SKM-1 (cell line): ENCODE measurements at regions not wholly inside any gene's neighbourhood (a gene's known extent, or its start where the extent isn't known, plus 50 kb on each side); places are given as distances from the start of the nearest gene placed in this dataset.
A peak's percentile ranks its signal among the peaks of the same experiment; 100 is the strongest.

Experiments used
- DNase-seq: peaks from one replicate; lab custom pipeline; 2025; ENCODE audit not compliant: unreplicated experiment; lab: John Stamatoyannopoulos, UW

DNA sequence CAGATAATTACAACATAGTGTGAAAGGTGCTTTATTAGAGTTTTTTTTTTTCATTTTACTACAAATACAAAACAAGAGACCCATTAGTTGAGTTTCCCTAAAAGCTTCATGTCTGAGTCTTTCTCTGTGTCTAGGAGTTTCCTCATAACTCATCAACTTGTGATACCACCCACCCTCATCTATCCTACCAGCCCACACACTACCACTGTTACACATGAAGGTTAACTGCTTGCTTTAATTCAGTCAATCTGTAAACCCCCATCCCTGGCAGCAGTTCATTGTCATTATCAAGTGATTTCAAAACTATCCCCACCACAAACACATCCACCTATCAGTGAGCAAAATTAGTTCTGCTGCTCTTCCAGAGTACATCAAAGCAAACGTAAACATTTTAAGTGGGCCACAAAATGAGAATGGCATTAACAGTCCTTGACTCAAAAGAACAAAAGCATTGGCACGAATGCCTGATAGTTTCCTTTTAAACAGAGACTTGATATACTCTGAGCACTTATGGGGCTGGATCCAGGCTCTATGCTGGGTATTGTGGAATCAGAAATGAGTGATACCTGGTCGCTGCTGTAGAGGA is 331.6 kb upstream of the FAM241A start:
- no peak for DNase-seq

DNA sequence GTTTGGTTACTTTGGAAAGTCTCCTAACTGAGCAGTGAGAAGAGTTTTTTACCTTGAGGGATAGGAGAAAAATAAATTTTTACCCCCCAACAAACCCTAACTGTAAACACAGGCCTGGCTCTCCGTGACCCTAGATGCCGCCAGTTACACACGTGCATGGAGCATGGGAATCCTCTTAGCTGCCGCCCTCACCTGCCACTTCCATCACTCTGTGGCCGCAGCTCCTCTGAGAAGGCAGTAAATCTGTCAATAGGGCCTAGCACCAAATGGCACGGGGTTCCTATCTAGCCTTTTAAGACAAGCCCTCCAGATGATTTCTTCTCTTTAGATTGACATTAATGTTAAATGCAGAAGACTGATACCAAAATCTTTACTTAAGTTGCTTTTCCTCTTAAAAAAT is 330.3 kb upstream of the FAM241A start:
- DNase-seq = no peak

DNA sequence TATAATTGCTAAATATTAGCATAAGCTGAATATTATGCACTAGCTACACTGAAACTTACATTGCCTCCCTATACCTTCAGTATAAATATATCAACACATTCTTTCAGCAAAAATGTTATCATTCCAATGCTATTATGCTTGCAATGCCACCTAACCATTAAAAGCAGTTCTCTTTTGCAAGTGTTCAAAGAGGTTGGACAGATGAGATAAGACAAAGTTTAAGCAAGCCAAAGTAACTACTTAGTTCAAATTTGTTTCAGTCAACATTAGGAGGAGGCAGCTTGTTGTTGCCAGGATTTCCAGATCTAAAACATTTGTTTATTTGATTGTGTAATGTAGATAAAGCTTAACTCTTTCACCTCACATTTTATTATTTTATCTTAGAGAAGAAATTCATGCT is 323.9 kb upstream of the FAM241A start:
- DNase-seq = no peak

DNA sequence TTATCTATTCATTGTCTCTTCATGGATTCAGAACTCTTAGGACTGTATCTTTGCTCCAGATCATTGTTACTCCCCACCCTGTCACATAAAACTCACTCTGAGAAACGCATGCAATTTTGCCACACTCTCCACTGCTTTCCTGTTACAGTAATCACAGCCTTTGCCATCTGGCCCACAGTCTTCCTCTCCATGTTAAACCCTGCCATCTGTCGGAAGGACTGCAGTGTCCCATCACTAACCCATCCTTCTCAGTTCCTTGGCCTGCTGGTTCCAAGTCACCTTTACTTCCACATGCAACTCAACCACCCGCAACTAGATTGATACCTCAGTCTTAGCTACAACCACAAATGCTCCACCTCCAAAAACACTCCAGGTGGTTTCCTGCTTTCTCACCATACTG is 308.7 kb upstream of the FAM241A start:
- no peak for DNase-seq

DNA sequence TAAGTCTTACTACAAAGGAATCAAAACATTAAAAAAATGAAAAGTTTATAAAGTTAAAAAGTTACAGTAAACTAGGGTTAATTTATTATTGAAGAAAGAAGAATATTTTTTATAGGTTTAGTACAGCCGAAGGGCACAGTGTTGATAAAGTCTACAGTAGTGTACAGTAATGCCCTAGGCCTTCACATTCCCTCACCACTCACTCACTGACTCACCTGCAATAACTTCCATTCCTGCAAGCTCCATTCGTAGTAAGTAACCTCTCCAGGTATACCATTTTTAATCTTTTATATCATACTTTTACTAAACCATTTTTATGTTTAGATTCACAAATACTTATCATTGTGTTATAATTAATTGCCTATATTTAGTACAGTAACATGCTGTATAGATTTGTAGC is 307.5 kb upstream of the FAM241A start:
- DNase-seq = no peak

DNA sequence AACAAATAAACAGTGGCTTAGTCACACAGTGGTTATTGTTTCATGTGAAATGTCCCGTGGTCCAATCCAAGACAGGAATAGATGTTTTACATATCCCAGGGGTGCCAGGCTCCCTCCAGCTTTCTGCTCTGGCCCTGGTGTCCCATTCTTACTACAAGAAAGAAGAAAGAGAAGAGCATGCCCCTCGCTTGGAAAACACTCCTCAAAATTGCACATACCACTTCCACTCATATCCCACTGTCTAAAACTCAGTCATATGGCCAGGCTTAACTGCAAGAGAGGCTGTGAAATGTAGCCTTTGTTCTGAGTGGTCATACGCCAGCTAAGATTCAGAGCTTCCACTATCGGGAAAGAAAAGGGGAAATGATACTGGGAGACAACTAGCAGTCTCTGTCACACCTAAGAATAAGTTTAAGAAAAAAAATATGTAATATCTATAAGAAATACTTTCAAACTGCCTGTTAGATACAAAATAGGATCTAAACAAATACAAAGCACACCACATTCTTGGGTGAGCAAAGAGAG is 306.8 kb upstream of the FAM241A start:
- DNase-seq = no peak

DNA sequence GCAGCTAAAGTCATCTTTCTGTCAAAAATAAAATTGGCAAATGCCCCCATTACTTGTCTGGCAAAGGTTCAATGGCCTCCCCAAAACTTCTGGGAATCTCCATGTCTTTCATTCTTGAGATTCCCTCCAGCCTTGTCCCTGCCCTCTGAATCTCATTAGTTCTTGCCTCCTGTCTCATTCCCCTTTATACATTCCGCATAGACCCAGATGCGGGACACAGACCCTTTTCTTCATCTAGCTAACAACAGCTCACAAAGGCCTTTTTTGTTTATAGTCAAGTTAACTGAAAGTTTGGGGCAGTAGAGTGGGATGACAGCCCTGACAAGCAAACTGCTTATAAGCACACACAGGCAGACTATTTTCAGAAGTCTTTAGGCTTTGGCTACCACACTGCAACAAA is 306.1 kb upstream of the FAM241A start:
- DNase-seq = no peak

DNA sequence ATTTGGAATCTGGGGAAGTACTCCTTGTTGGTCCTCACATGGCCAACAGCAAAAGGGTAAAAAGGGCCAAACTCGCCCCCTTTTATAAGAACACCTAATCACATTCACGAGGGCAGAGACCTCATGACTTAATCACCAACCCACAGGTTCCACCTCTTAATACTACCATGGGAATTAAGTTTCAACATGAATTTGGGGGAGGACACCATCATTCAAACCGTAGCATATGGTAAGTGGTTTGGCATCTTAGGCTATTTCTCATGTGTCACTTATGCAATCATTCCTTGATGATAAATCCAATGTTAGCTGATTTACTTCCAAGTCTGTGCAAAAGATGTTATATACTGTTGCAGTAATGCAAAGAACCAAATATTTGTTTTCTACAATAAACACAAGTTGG is 302.9 kb upstream of the FAM241A start:
- no peak for DNase-seq

DNA sequence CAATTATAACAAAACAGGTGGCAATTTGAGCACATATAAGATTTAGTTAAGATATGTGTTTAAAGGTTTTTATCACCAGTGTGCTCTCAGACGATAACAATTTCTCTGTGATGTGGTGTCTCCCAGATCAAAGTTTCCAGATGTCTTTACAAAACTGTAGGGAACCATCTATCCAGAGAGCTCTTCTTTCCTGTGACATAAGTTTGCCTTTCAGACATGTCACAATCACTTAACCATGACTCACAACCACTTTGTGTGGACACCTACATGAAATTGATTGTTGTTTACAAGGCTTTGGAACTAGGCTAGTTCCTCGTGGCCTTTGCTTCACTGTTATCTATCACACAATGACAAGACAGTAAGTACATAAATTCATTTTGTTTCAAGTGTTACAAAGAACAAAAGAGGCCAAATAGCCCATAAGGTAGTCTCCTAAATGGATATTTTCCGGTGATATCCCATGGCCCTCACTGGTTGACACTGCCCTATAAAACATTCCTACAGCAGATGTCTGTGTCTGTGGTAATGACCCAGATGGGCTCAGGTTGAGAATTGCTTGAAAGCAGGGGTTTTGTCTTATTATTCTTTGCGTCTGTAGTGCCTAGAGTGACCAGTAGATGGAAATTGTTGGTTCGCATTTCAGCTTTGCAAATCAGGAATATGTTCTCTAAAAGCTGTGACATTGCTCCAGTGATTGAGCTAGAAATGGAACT is 297.8 kb upstream of the FAM241A start:
- no peak for DNase-seq

DNA sequence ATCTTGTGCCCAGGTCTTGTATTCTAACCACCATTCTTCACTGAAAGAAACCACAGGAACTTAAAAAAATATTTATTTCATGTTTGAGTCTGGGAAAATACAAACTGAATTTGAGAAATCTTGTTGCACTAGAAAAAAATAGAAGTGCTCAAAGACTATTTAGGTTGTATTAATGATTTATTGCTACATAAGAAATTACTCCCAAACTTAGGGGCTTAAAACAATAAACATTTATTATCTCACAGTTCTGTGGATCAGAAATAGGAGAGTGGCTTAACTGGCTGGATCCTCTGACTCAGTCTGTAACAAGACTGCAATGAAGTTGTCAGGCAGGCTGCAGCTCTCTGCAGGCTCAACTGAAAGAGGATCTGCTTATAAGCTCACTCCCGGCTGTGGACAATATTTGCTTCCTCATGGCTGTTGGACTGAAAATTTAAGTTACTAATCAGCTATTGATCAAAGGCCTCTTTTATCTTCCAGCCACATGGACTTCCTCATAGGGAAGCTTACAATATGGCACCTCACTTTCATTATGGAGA is 295.4 kb upstream of the FAM241A start:
- no peak for DNase-seq

DNA sequence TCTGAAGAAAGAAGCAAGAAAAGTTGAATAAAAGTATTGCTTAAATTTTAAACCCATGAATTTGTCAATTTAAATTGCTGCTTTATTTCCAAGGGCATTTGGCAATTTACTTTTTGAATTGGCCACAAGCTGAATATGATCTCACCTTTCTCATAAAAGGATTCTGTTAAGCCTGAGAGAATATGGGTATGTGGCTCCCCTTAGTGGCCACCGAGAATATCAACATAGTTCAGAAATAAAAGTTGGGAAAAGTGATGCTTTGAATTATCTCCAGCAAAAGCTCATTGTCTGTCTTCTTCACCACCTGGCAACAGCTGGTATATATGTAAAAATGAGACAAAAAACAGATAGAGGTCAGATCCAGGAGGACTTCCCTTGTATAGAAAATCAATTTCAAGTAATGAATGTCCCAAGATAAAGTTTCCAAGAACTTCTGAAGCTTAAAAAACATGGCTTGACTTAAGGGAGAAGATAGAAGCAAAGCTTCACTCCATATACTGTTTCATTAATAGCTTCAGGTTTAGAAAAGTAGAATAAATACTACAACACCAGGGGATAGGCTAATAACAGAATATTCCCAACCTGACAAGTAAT is 290.7 kb upstream of the FAM241A start:
- DNase-seq = peak; percentile 45

DNA sequence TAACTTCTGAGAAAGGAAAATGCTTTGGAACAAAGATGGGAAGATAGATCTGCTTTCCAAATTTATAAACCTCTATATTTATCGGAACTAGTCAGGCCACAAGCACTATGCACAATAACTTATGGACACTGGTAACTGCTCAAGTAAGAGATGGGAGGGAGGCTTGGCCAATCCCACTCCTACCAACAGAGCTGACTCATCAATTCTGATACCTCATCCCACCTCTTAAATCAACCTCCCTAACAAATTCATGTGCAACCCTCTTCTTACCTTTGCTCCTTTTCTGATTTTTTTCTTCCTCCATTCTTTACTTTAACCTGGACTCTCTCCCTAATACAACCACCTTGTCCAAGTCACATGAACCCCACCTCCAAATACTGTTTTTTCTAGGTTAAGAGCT is 289.9 kb upstream of the FAM241A start:
- no peak for DNase-seq

DNA sequence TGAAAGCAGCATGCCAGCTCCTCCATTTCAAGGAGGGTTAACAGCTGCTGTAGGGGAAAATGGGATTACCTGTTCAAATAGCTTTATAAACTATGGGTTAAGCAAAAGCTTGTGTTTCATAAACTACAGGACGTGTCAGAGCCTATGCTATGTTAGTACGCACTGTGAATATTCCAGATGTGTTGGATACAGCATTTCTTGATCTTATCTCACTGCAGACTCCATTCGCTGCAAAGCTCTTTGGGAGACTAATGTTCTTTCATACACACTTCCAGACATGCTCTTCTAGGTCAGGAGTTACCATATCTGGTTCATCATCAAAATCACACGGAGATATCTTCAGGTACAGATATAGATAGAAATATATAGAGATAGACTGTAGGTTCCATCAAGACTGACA is 281.2 kb upstream of the FAM241A start:
- no peak for DNase-seq

DNA sequence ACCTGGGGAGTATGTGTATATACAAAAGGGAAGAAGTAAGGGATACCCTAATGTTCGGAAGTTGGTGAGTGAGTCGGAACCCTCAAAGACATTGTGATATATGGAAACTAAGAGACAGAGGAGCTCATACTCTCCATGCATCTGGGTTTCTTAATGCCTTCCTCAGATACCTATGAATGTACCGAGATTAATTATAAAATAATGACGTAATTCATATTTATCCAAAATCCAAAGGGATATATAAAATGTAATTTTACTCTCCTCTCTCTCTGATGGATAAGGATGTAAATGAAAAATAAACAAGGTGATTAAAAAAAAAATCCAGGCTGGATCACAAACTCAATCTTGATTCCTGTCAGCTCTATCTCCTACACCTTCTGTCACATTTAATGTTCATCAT is 275.9 kb upstream of the FAM241A start:
- DNase-seq = no peak

DNA sequence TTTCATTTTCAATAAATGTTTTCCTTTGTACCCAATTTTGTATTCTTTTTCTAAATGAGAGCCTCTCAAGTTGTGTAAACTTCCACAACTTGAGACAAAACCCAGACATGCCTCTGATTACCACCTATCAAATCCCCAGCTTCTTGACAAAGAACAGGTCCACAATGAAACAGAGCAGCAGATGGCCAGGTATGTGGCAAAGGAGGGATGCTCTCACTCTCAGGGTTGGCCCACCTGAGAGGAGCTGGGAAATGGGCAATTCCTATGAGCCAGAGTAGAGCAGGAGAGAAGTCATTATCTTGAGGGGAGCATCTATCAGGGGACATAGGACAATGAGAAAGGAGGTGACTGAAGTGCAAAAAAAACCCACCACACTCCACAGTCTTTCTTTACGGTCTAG is 273.5 kb upstream of the FAM241A start:
- no peak for DNase-seq

DNA sequence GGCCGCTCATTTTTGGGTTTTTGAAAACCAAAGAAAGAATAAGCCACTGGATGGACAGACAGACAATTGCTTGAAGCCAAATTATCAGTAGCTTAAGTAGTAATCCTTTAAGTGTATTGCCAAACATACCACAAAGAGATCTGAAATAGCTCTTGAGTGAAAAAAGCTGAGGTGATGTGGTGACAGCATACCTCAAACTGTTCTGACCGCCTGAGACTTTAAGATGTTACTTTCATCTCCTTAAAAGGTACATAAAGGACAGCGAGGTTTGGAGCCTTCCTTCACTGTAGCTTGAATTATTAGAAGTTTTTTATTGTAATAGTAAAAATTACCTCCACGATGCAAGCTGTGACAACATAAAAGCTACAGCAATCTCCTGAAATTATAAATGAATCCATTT is 271.5 kb upstream of the FAM241A start:
- DNase-seq = no peak

DNA sequence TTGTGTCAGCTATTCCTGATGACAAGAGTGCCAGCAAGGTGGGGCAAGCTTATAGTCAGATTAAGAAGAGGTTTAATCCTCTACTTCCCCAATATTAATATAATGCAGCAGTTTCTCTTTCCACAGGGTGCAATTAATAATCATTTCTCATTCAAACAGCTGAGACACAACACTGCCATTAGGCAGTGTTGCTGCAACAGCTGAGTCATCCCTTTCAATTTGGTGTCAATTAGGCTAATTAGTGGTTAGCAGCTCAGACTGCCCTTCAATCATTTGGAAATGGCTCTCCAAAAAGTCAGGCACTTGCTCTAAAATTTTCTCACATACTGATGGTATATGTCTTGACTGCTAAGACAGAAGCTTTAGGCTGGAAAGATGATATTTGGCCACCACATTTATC is 265.7 kb upstream of the FAM241A start:
- DNase-seq = no peak

DNA sequence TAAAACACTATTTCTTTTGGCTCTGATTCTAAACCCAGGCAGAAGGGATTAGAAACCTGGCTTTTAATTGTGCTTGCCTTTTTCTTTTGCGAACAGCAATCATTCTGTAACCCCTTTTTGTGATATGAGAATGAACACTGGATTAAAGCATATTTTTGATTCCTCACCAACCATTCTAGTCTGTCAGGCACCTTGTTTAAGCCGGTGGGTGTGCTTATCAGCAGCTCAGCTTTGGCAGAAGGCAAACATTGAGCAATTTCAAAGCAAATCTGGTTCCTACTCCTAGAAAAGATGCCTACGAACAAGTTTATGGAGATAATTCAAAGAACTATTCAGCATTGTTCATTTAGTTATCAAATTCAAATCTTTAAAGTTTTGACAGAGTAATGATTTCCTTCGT is 265.1 kb upstream of the FAM241A start:
- DNase-seq = no peak

DNA sequence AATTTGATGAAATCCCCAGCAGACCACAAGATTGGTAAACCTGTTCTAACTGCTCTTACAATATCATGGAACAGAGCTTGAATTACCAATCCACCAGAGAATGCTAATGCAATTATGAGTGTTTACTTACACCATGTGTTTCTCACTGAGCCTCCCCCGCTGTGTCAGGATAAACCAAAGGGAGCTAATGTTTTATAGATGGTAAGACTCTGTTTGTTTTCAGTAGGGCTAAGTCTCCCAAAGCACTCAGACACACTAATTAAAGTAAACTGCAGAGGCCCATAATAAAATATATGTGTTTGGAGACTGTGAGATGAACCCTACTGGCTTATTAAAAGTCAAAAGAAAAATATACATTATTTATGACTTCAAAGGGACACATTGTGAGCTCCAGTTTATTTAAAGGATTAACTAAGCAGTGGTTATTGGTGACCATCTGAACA is 261.7 kb upstream of the FAM241A start:
- DNase-seq = no peak

DNA sequence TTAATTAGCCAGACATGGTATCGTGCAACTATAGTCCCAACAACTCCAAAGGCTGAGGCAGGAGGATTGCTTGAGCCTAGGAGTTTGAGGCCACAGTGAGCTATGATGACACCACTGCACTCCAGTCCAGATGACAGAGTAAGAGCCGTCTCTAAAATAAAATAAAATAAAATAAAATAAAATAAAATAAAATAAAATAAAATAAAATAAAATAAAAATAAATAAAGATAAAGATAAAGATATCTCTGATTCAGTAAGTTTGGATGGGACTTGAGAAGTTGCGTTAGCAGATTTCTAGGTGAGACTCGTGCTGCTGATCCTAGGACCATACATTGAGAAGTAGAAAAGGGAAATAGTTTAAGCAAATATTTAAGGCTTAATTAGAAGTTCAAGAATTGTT is 254.8 kb upstream of the FAM241A start:
- no peak for DNase-seq

DNA sequence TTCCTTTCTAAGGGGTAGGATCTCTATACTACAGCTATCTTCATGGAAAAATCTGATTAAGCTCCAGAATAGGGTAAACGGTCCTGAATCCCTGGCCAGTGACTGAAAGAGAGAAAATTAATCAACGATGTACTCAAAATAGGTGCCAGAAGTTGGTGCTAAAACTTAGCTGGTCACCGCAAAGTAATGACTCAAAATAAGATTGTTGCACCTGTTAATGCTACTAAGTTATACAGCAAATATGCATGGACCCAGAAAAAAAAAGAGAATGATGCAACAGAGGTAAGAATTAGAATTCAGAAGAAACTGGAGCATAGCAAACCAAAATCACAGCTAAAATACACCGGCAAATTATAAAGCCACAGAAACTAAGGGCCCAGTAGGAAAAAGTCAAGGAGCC is 239.7 kb upstream of the FAM241A start:
- no peak for DNase-seq

DNA sequence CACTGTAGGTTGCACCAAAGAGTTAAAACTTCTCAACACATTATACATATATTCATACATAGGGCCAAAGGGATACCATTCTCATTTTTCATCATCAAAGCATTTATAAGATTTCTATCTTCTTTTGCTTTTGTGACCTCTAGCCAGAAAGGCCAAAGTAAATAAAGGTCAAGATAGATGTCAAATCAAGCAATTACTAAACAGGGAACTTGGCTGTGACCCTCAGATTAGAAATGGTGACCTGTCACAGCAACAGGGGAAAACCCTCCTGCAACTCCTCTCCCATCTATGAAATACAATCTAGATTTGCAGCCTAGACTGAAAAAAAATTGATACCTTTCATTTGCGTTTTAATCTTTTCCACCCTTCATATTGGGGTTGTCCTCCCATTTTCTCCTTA is 225.6 kb upstream of the FAM241A start:
- DNase-seq = no peak
